ENCODE measurements at regions not wholly inside any gene's neighbourhood (a gene's known extent, or its start where the extent isn't known, plus 50 kb on each side); places are given as distances from the start of the nearest gene placed in this dataset.
A peak's percentile ranks its signal among the peaks of the same experiment; 100 is the strongest.

- no peak for TF ChIP-seq CTCF (conservative IDR thresholded peaks at IDR 0.05)
- H3K36me3 Mint-ChIP-seq (ENCODE audit: low read depth), result no peaks in the 10 kb centered on the region
- H3K4me1 Mint-ChIP-seq, result peaks cover 6% of the 10 kb centered on the region
- H3K9me3 Mint-ChIP-seq, result no peaks in the 10 kb centered on the region
- no peak for DNase-seq (ENCODE audit: low read depth, low spot score)
- H3K4me3 Mint-ChIP-seq, result no peak overlapping the region
- no peaks in the 10 kb centered on the region for H3K27me3 Mint-ChIP-seq (ENCODE audit: low read depth)
- no peak overlapping the region for H3K27ac Mint-ChIP-seq (ENCODE audit: unreplicated experiment)
Measured at GRCh38 chr6:160895562-160895961, 96.0 kb upstream of the MAP3K4 start.

DNA sequence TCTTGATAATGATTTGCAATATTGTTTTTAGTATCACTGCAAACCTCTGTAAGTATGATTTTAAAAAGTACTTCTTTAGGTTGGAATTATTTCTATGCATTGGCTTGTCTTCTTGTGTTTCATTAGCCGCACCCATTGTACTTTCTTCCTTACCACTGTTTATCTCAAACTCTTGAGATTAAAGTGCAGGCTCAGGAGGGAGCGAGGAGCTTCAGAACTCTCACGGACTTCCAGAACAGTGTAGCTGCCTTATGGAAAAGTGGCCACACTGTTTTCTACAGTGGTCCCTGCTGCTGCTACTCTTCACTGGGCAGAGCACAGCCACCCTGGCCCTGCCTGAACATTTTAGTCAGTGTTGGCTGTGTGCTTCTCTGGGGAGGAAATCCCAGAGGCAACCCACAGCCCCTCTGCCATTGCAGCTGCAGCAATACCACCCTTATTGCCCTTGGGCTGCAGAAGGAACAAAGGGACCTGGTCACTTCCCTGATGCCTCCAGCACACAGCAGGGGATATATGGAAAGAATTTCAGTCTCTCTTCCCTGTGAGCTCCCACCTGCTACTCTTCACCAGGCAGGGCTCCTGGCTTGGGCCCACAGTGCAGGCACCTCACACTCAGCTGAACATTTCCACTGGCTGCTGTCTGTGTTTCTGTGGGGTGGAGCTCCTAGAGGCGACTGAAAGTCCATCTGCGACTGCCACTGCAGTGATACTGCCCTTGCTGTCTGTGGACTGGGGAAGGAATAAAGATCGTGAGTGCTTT, 91.7 kb upstream of the MAP3K4 start:
- H3K36me3 Mint-ChIP-seq (ENCODE audit: low read depth), result no peaks in the 10 kb centered on the region
- H3K27me3 Mint-ChIP-seq (ENCODE audit: low read depth), result no peaks in the 10 kb centered on the region
- TF ChIP-seq CTCF (conservative IDR thresholded peaks at IDR 0.05), result no peak
- no peak for DNase-seq (ENCODE audit: low read depth, low spot score)
- peaks cover 3% of the 10 kb centered on the region for H3K9me3 Mint-ChIP-seq
- no peak overlapping the region for H3K4me3 Mint-ChIP-seq
- H3K27ac Mint-ChIP-seq (ENCODE audit: unreplicated experiment), result peak overlapping the region; percentile 28
- peaks cover 6% of the 10 kb centered on the region for H3K4me1 Mint-ChIP-seq

DNA sequence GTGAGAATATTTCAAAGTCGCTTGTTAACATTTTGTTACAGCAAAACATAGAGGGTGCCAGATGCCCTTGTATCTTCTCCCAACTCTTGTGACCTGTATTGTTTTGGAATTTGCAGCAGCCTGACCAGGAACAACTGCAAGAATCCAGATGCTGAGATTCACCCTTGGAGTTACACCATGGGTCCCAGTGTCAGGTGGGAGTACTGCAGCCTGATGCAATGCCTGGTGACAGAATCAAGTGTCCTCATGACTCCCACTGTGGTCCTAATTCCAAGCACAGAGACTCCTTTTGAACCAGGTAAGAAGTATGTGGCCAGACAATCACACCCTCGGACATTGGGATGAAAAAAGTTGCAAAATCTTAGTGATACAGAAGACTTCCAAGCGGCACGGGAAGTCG, 79.6 kb upstream of the MAP3K4 start:
- peaks cover 17% of the 10 kb centered on the region for H3K9me3 Mint-ChIP-seq
- no peak for TF ChIP-seq CTCF (conservative IDR thresholded peaks at IDR 0.05)
- H3K36me3 Mint-ChIP-seq (ENCODE audit: low read depth), result peaks cover 4% of the 10 kb centered on the region
- no peak overlapping the region for H3K4me3 Mint-ChIP-seq
- no peak for DNase-seq (ENCODE audit: low read depth, low spot score)
- no peak overlapping the region for H3K27ac Mint-ChIP-seq (ENCODE audit: unreplicated experiment)
- no peaks in the 10 kb centered on the region for H3K27me3 Mint-ChIP-seq (ENCODE audit: low read depth)
- no peaks in the 10 kb centered on the region for H3K4me1 Mint-ChIP-seq

- no peaks in the 10 kb centered on the region for H3K27me3 Mint-ChIP-seq (ENCODE audit: low read depth)
- no peak for DNase-seq (ENCODE audit: low read depth, low spot score)
- no peaks in the 10 kb centered on the region for H3K4me1 Mint-ChIP-seq
- H3K36me3 Mint-ChIP-seq (ENCODE audit: low read depth), result peaks cover 4% of the 10 kb centered on the region
- TF ChIP-seq CTCF (conservative IDR thresholded peaks at IDR 0.05), result no peak
- peaks cover 14% of the 10 kb centered on the region for H3K9me3 Mint-ChIP-seq
- no peak overlapping the region for H3K4me3 Mint-ChIP-seq
- H3K27ac Mint-ChIP-seq (ENCODE audit: unreplicated experiment), result no peak overlapping the region
Measured at GRCh38 chr6:160912411-160912810, 79.2 kb upstream of the MAP3K4 start.

- H3K9me3 Mint-ChIP-seq, result peaks cover 13% of the 10 kb centered on the region
- no peaks in the 10 kb centered on the region for H3K27me3 Mint-ChIP-seq (ENCODE audit: low read depth)
- H3K4me3 Mint-ChIP-seq, result no peak overlapping the region
- H3K36me3 Mint-ChIP-seq (ENCODE audit: low read depth), result peaks cover 8% of the 10 kb centered on the region
- no peak for TF ChIP-seq CTCF (conservative IDR thresholded peaks at IDR 0.05)
- no peaks in the 10 kb centered on the region for H3K4me1 Mint-ChIP-seq
- H3K27ac Mint-ChIP-seq (ENCODE audit: unreplicated experiment), result no peak overlapping the region
- no peak for DNase-seq (ENCODE audit: low read depth, low spot score)
Measured at GRCh38 chr6:160917572-160917971, 74.0 kb upstream of the MAP3K4 start.
